ENCODE measurements at regions not wholly inside any gene's neighbourhood (a gene's known extent, or its start where the extent isn't known, plus 50 kb on each side); places are given as distances from the start of the nearest gene placed in this dataset.
"Not testable (repeated sequence)": the region's sequence is repeated elsewhere in the genome, so short reads cannot be mapped to it uniquely, and the experiment has no call there.

- no peak for DNase-seq (ENCODE audit: extremely low read depth, low read depth)
- TF ChIP-seq CTCF (IDR thresholded peaks at IDR 0.05; ENCODE audit: low read depth, low read length): no peak
Measured at GRCh38 chr6:79810185-79810705, 137.1 kb downstream of the ELOVL4 start.

GRCh38 chr6:79808921-79809320 is 138.4 kb downstream of the ELOVL4 start:
- TF ChIP-seq CTCF (IDR thresholded peaks at IDR 0.05; ENCODE audit: low read depth, low read length): no peak
- no peak for DNase-seq (ENCODE audit: extremely low read depth, low read depth)

GRCh38 chr6:79806661-79807060 is 140.7 kb downstream of the ELOVL4 start:
- DNase-seq (ENCODE audit: extremely low read depth, low read depth): not testable (repeated sequence)

- no peak for TF ChIP-seq CTCF (IDR thresholded peaks at IDR 0.05; ENCODE audit: low read depth, low read length)
- DNase-seq (ENCODE audit: extremely low read depth, low read depth): no peak
Measured at GRCh38 chr6:79804732-79805131, 142.6 kb downstream of the ELOVL4 start.

- TF ChIP-seq CTCF (IDR thresholded peaks at IDR 0.05; ENCODE audit: low read depth, low read length): no peak
Measured at GRCh38 chr6:79803917-79804316, 143.4 kb downstream of the ELOVL4 start.

GRCh38 chr6:79802657-79803300 is 144.6 kb downstream of the ELOVL4 start:
- DNase-seq (ENCODE audit: extremely low read depth, low read depth): no peak
- TF ChIP-seq CTCF (IDR thresholded peaks at IDR 0.05; ENCODE audit: low read depth, low read length): no peak

More at GRCh38 chr6:79803917-79804316, 143.4 kb downstream of the ELOVL4 start:
- DNase-seq (ENCODE audit: extremely low read depth, low read depth): no peak

GRCh38 chr6:79801362-79801761 is 146.0 kb downstream of the ELOVL4 start:
- DNase-seq (ENCODE audit: extremely low read depth, low read depth): no peak
- no peak for TF ChIP-seq CTCF (IDR thresholded peaks at IDR 0.05; ENCODE audit: low read depth, low read length)

GRCh38 chr6:79798841-79799240 is 148.5 kb downstream of the ELOVL4 start:
- no peak for DNase-seq (ENCODE audit: extremely low read depth, low read depth)
- no peak for TF ChIP-seq CTCF (IDR thresholded peaks at IDR 0.05; ENCODE audit: low read depth, low read length)

All from AG09319 (cell line).